Stimulated activated naive CD8-positive, alpha-beta T cell treated with anti-CD3 and anti-CD28 coated beads, Interleukin-15, Interleukin-2, amounts not matched to agents 100 U/mL and 50 U/mL, for 24 hours (primary cell): ENCODE measurements at regions not wholly inside any gene's neighbourhood (a gene's known extent, or its start where the extent isn't known, plus 50 kb on each side); places are given as distances from the start of the nearest gene placed in this dataset.

Experiments used
- ATAC-seq: fragments of 150-1000 bp; cut with Tn5 transposase; one replicate; pipeline ENCODE4 v1.10.0; 2021
- DNase-seq: peaks from one replicate; pipeline ENCODE4 v3.0.0; 2021

- ATAC-seq: no peak
- no peak for DNase-seq
Observed at GRCh38 chrX:39827951-39828350, 269.8 kb downstream of the BCOR start.

- no peak for DNase-seq
- no peak for ATAC-seq
Observed at GRCh38 chrX:39828971-39829370, 268.8 kb downstream of the BCOR start.

- DNase-seq (no peak), ATAC-seq (no peak)
Observed at GRCh38 chrX:39829965-39830364, 267.8 kb downstream of the BCOR start.

GRCh38 chrX:39830414-39830813 lies 267.3 kb downstream of the BCOR start:
- ATAC-seq: no peak

GRCh38 chrX:39832211-39832610 lies 265.5 kb downstream of the BCOR start:
- no peak for DNase-seq
- no peak for ATAC-seq

More at GRCh38 chrX:39830414-39830813, 267.3 kb downstream of the BCOR start:
- no peak for DNase-seq

- peak; percentile 65 for ATAC-seq
Observed at GRCh38 chrX:39834600-39834999, 263.2 kb downstream of the BCOR start.

GRCh38 chrX:39835241-39835640 lies 262.5 kb downstream of the BCOR start:
- ATAC-seq: no peak
- no peak for DNase-seq

More at GRCh38 chrX:39834600-39834999, 263.2 kb downstream of the BCOR start:
- no peak for DNase-seq

GRCh38 chrX:39835776-39836175 lies 262.0 kb downstream of the BCOR start:
- DNase-seq (no peak), ATAC-seq (no peak)

GRCh38 chrX:39836802-39837420 lies 260.8 kb downstream of the BCOR start:
- DNase-seq: no peak
- peak; percentile 57 for ATAC-seq

- no peak for DNase-seq
- ATAC-seq: no peak
Observed at GRCh38 chrX:39837688-39838087, 260.1 kb downstream of the BCOR start.

GRCh38 chrX:39839371-39839770 lies 258.4 kb downstream of the BCOR start:
- ATAC-seq (no peak), DNase-seq (no peak)

GRCh38 chrX:39840133-39840532 lies 257.6 kb downstream of the BCOR start:
- DNase-seq: no peak
- no peak for ATAC-seq

GRCh38 chrX:39840581-39841093 lies 257.1 kb downstream of the BCOR start:
- DNase-seq: no peak
- ATAC-seq: no peak

- DNase-seq (no peak), ATAC-seq (no peak)
Observed at GRCh38 chrX:39841604-39842003, 256.2 kb downstream of the BCOR start.

GRCh38 chrX:39842281-39842973 lies 255.3 kb downstream of the BCOR start:
- DNase-seq (no peak), ATAC-seq (no peak)

GRCh38 chrX:39843318-39843717 lies 254.4 kb downstream of the BCOR start:
- no peak for ATAC-seq
- DNase-seq: no peak

GRCh38 chrX:39845233-39845632 lies 252.5 kb downstream of the BCOR start:
- no peak for ATAC-seq
- DNase-seq: no peak

GRCh38 chrX:39846460-39846859 lies 251.3 kb downstream of the BCOR start:
- ATAC-seq: no peak
- DNase-seq: no peak

GRCh38 chrX:39848243-39848642 lies 249.5 kb downstream of the BCOR start:
- DNase-seq: no peak
- ATAC-seq: no peak

- DNase-seq: no peak
- ATAC-seq: no peak
Observed at GRCh38 chrX:39848900-39849299, 248.9 kb downstream of the BCOR start.

GRCh38 chrX:39850209-39850608 lies 247.5 kb downstream of the BCOR start:
- no peak for DNase-seq
- ATAC-seq: no peak

- DNase-seq (no peak), ATAC-seq (no peak)
Observed at GRCh38 chrX:39850630-39851152, 247.1 kb downstream of the BCOR start.

- DNase-seq: no peak
- no peak for ATAC-seq
Observed at GRCh38 chrX:39851745-39852455, 245.9 kb downstream of the BCOR start.
